Upper lobe of left lung (tissue), 6 donors: ENCODE measurements at regions not wholly inside any gene's neighbourhood (a gene's known extent, or its start where the extent isn't known, plus 50 kb on each side); places are given as distances from the start of the nearest gene placed in this dataset.

Experiments
- ATAC-seq, 2 donors: fragments of 200-7000 bp; cut with Tn5 transposase; one replicate each; pipeline ENCODE4 v1.9.1; 2022; ENCODE audit warnings: mild to moderate bottlenecking in 2 of 2, moderate library complexity in 2 of 2; ENCODE audit not compliant: low FRiP score in 2 of 2
- DNase-seq, 2 donors: peaks; one replicate each; pipeline ENCODE4 v3.0.0-alpha.2; 2019 to 2020
- H3K27ac ChIP-seq, 4 donors: fragments of 200-600 bp; sonication (generic); one replicate each; pipeline ENCODE4 v1.5.1; 2016 to 2019
- H3K27me3 ChIP-seq, 4 donors: fragments of 200-600 bp; sonication (generic); one replicate each; pipeline ENCODE4 v1.5.1; 2017 to 2019
- H3K36me3 ChIP-seq, 4 donors: fragments of 200-600 bp; sonication (generic); one replicate each; pipeline ENCODE4 v1.5.1; 2016 to 2019
- H3K4me1 ChIP-seq, 4 donors: fragments of 200-600 bp; sonication (generic); one replicate each; pipeline ENCODE4 v1.5.1; 2018 to 2019
- H3K4me3 ChIP-seq, 4 donors: fragments of 200-600 bp; sonication (generic); one replicate each; pipeline ENCODE4 v1.5.1; 2017 to 2019; ENCODE audit warnings: mild to moderate bottlenecking in 2 of 4, moderate library complexity in 1 of 4
- H3K9me3 ChIP-seq, 4 donors: fragments of 200-600 bp; sonication (generic); one replicate each; pipeline ENCODE4 v1.5.1; 2018 to 2019
- EP300 ChIP-seq, 4 donors: sonication (generic); formaldehyde crosslinking; IDR thresholded peaks; one replicate each; pipeline ENCODE4 v1.5.1; 2017; ENCODE audit warnings: antibody characterized with exemption in 4 of 4, control low read depth in 2 of 4
- POLR2A ChIP-seq, 4 donors: fragments of 450-650 bp; IDR thresholded peaks; one replicate each; pipeline ENCODE4 v1.5.1; 2016 to 2017; ENCODE audit warnings: antibody characterized with exemption in 4 of 4, mild to moderate bottlenecking in 2 of 4
- POLR2AphosphoS5 ChIP-seq, 2 donors: sonication (generic); formaldehyde crosslinking; IDR thresholded peaks; one replicate each; pipeline ENCODE4 v1.5.1; 2017; ENCODE audit warnings: antibody characterized with exemption in 2 of 2
- WGBS, 2 donors: methylation state at CpG; one replicate each; pipeline ENCODE4 v1.1.5; 2017 to 2018; 5-methylcytosine and 5-hydroxymethylcytosine counted together
- TF ChIP-seq, protein P1 (sequence below), 6 experiments: fragments of 450-650 bp in 4 of 6; fragments of 200-600 bp in 2 of 6; sonication (generic) in 2 of 6; IDR thresholded peaks; one replicate each; pipeline ENCODE4 v1.5.1; 2016 to 2019; ENCODE audit warnings: antibody characterized with exemption in 6 of 6
- donor health status: DM: no; HTN: no; CAD: no; lungs with moderate emphysema.
- donor health status: DM: no; HTN: yes; CAD: no; lungs with severe emphysema.

DNA sequence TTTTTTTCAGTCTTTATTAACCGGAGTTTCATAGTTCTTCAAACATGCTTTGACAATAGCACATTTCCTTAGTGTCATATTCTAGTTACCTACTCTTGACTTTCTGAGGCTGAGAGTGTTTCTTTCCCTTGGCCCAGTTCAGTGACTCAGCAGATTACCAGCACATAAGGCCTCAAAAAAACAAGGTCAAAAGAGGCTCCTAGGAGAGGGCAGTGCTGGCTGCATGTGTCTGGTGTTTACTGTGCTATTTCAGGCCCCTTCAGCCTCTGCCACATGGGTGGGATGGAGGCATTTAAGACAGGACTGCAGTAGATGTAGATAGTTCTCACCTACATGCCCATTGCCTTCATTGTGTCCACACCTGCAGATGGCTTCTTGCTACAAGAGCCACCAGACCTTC lies 198.2 kb upstream of the SSTR4 start:
- no peak overlapping the region for H3K4me3 ChIP-seq
- WGBS, 2 donors = 13 to 34% methylated on average over 1 of the region's 1 CpG
- TF ChIP-seq POLR2A (IDR thresholded peaks at IDR 0.05) = no peak
- TF ChIP-seq POLR2AphosphoS5 (IDR thresholded peaks at IDR 0.05) = no peak
- TF ChIP-seq, protein P1, sequence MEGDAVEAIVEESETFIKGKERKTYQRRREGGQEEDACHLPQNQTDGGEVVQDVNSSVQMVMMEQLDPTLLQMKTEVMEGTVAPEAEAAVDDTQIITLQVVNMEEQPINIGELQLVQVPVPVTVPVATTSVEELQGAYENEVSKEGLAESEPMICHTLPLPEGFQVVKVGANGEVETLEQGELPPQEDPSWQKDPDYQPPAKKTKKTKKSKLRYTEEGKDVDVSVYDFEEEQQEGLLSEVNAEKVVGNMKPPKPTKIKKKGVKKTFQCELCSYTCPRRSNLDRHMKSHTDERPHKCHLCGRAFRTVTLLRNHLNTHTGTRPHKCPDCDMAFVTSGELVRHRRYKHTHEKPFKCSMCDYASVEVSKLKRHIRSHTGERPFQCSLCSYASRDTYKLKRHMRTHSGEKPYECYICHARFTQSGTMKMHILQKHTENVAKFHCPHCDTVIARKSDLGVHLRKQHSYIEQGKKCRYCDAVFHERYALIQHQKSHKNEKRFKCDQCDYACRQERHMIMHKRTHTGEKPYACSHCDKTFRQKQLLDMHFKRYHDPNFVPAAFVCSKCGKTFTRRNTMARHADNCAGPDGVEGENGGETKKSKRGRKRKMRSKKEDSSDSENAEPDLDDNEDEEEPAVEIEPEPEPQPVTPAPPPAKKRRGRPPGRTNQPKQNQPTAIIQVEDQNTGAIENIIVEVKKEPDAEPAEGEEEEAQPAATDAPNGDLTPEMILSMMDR (IDR thresholded peaks at IDR 0.05) = no peak
- TF ChIP-seq EP300 (IDR thresholded peaks at IDR 0.05) = no peak
- no peaks in the 10 kb centered on the region for H3K36me3 ChIP-seq
- H3K27me3 ChIP-seq = no peaks in the 10 kb centered on the region
- ATAC-seq (no peak), DNase-seq (no peak)
- no peak overlapping the region for H3K27ac ChIP-seq
- peaks cover 0 to 12% (median 11%) of the 10 kb centered on the region in 4 donors for H3K4me1 ChIP-seq
- no peaks in the 10 kb centered on the region for H3K9me3 ChIP-seq

DNA sequence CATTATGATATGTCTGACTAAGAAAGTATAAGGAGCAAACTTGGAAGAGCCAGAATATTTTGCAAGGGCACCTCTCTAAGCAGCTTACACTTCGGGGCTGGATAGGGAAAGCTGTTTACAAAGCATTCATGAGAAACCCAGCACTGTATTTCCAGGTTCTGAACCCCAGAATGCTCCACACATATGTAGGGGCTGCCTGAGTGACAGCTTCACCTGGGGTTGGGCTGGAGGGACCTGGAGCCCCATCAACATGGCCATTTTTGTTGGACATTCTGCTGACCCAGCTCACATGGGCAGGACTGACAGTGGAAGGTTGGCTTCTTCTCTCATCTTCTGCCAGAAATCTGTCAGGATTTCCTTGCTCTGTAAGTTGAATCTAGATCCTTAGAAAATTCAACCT lies 197.1 kb upstream of the SSTR4 start:
- Histone ChIP-seq H3K9me3 (no peaks in the 10 kb centered on the region), H3K27ac (no peak overlapping the region), H3K4me1 (peaks cover 0 to 12% (median 11%) of the 10 kb centered on the region in 4 donors), H3K4me3 (no peak overlapping the region), H3K27me3 (no peaks in the 10 kb centered on the region), H3K36me3 (no peaks in the 10 kb centered on the region)
- TF ChIP-seq POLR2A (IDR thresholded peaks at IDR 0.05) = no peak
- TF ChIP-seq, protein P1 (IDR thresholded peaks at IDR 0.05) = no peak
- TF ChIP-seq POLR2AphosphoS5 (IDR thresholded peaks at IDR 0.05) = no peak
- no peak for TF ChIP-seq EP300 (IDR thresholded peaks at IDR 0.05)
- 68 to 82% methylated on average over 1 of the region's 1 CpG for WGBS, 2 donors
- no peak for DNase-seq
- ATAC-seq = no peak

DNA sequence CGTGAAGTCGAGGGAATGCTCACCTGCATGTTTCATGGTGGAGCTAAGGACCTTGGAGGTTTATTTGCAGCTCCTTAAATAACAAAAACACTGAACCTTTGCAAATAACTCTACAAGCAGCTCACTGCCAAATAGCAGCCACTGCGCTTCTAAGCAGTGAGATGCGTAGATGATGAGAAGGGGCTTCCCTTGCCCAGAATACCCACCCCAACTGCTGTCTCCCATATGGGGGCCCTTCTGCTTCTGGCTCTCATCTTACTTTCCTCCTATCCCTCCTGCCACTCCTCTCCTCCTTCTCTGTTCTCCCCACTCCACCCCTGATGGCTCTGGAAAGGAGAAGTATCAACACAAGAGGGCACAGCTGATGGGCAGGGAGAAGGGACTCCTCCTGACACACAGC lies 193.3 kb upstream of the SSTR4 start:
- ATAC-seq (no peak), DNase-seq (no peak)
- WGBS, 2 donors = 82 to 97% methylated on average over 4 of the region's 4 CpGs
- TF ChIP-seq POLR2A (IDR thresholded peaks at IDR 0.05) = no peak
- TF ChIP-seq, protein P1 (IDR thresholded peaks at IDR 0.05) = no peak
- no peak for TF ChIP-seq EP300 (IDR thresholded peaks at IDR 0.05)
- no peak for TF ChIP-seq POLR2AphosphoS5 (IDR thresholded peaks at IDR 0.05)
- no peaks in the 10 kb centered on the region for H3K36me3 ChIP-seq
- no peaks in the 10 kb centered on the region for H3K27me3 ChIP-seq
- peak overlapping the region in 2 of 4 donors; percentile 26 to 67 for H3K27ac ChIP-seq
- no peaks in the 10 kb centered on the region for H3K9me3 ChIP-seq
- H3K4me1 ChIP-seq = peaks cover 0 to 12% (median 11%) of the 10 kb centered on the region in 4 donors
- H3K4me3 ChIP-seq = no peak overlapping the region

DNA sequence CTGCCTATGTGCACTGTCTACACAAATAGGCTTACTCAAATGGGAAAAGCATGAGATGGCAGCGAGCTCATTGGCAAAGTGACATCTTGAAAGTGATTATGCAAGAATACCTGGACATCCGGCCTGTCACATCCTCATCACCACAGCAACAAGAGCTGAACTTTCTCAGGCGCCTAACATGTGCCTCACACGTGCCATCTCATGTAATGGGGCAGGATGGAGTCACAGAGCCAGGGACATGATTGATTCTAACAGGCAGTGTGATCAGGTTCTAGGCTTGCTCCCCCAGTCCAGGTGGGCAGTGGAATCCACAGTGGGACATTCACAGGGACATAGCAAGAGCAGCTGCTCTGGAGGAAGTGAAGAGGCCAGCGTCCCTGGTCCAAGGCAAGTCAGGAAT lies 192.3 kb upstream of the SSTR4 start:
- Histone ChIP-seq H3K4me1 (peaks cover 0 to 12% (median 11%) of the 10 kb centered on the region in 4 donors), H3K36me3 (no peaks in the 10 kb centered on the region), H3K9me3 (peaks cover 0 to 2% (median 0%) of the 10 kb centered on the region in 4 donors), H3K27me3 (no peaks in the 10 kb centered on the region), H3K27ac (no peak overlapping the region), H3K4me3 (no peak overlapping the region)
- ATAC-seq = no peak
- DNase-seq = no peak
- no peak for TF ChIP-seq EP300 (IDR thresholded peaks at IDR 0.05)
- TF ChIP-seq POLR2AphosphoS5 (IDR thresholded peaks at IDR 0.05) = no peak
- TF ChIP-seq POLR2A (IDR thresholded peaks at IDR 0.05) = no peak
- TF ChIP-seq, protein P1 (IDR thresholded peaks at IDR 0.05) = no peak
- WGBS, 2 donors = 88 to 93% methylated on average over 4 to 5 of the region's 5 CpGs

DNA sequence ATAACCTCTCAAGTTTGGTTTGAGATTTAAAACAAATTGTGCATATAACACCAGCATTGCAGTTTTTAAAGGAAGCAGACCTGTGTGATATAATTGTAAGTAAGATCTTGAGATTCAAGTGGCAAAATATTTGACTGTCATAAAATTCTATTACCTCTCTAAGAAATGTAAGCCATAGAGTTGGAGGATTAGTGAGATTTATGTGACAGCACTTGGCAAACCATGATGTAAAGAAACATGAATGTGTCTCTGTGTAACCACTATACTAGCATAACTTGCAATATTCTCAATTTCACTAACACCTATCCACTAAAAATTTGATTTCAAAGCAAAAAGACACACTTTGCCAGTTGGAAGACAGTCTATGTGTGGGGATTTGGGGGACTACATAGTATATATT lies 190.2 kb upstream of the SSTR4 start:
- peaks cover 0 to 8% (median 2%) of the 10 kb centered on the region in 4 donors for H3K9me3 ChIP-seq
- H3K27me3 ChIP-seq = no peaks in the 10 kb centered on the region
- TF ChIP-seq POLR2AphosphoS5 (IDR thresholded peaks at IDR 0.05) = no peak
- TF ChIP-seq POLR2A (IDR thresholded peaks at IDR 0.05) = no peak
- TF ChIP-seq, protein P1 (IDR thresholded peaks at IDR 0.05) = no peak
- TF ChIP-seq EP300 (IDR thresholded peaks at IDR 0.05) = no peak
- DNase-seq (no peak), ATAC-seq (no peak)
- no peak overlapping the region for H3K4me3 ChIP-seq
- H3K27ac ChIP-seq = no peak overlapping the region
- no peaks in the 10 kb centered on the region for H3K36me3 ChIP-seq
- peaks cover 0 to 12% (median 11%) of the 10 kb centered on the region in 4 donors for H3K4me1 ChIP-seq
